Lower leg skin (tissue), 3 donors: ENCODE measurements at regions not wholly inside any gene's neighbourhood (a gene's known extent, or its start where the extent isn't known, plus 50 kb on each side); places are given as distances from the start of the nearest gene placed in this dataset.

Experiments used
- POLR2A ChIP-seq, 2 donors: fragments of 450-650 bp; IDR thresholded peaks; one replicate each; pipeline ENCODE4 v1.6.1; 2016 to 2017; ENCODE audit warnings: antibody characterized with exemption in 2 of 2, mild to moderate bottlenecking in 1 of 2, moderate library complexity in 1 of 2
- TF ChIP-seq, protein P1 (sequence below), 3 donors: fragments of 450-650 bp; IDR thresholded peaks; one replicate each; pipeline ENCODE4 v1.5.1; 2016; ENCODE audit warnings: antibody characterized with exemption in 3 of 3, mild to moderate bottlenecking in 3 of 3, moderate library complexity in 2 of 3

GRCh38 chr5:115350894-115351293 lies 54.4 kb upstream of the CCDC112 start:
- TF ChIP-seq, protein P1, sequence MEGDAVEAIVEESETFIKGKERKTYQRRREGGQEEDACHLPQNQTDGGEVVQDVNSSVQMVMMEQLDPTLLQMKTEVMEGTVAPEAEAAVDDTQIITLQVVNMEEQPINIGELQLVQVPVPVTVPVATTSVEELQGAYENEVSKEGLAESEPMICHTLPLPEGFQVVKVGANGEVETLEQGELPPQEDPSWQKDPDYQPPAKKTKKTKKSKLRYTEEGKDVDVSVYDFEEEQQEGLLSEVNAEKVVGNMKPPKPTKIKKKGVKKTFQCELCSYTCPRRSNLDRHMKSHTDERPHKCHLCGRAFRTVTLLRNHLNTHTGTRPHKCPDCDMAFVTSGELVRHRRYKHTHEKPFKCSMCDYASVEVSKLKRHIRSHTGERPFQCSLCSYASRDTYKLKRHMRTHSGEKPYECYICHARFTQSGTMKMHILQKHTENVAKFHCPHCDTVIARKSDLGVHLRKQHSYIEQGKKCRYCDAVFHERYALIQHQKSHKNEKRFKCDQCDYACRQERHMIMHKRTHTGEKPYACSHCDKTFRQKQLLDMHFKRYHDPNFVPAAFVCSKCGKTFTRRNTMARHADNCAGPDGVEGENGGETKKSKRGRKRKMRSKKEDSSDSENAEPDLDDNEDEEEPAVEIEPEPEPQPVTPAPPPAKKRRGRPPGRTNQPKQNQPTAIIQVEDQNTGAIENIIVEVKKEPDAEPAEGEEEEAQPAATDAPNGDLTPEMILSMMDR (IDR thresholded peaks at IDR 0.05), result no peak
- TF ChIP-seq POLR2A (IDR thresholded peaks at IDR 0.05), result no peak
